Stimulated activated CD4-positive, alpha-beta T cell treated with anti-CD3 and anti-CD28 coated beads, TNF-alpha, amount 100 ng/mL, for 24 hours (primary cell): ENCODE measurements at regions not wholly inside any gene's neighbourhood (a gene's known extent, or its start where the extent isn't known, plus 50 kb on each side); places are given as distances from the start of the nearest gene placed in this dataset.

Source experiments
- DNase-seq, 3 experiments: peaks; one replicate each; pipeline ENCODE4 v3.0.0-alpha.2; 2020; ENCODE audit warnings: low read depth in 3 of 3

GRCh38 chr6:170084166-170084730 lies 206.6 kb downstream of the DLL1 start:
- no peak for DNase-seq

GRCh38 chr6:170083236-170084051 lies 207.4 kb downstream of the DLL1 start:
- DNase-seq = no peak

GRCh38 chr6:170082531-170083187 lies 208.2 kb downstream of the DLL1 start:
- no peak for DNase-seq

- no peak for DNase-seq
These were observed 208.8 kb downstream of the DLL1 start for GRCh38 chr6:170082067-170082466.

GRCh38 chr6:170081556-170081955 lies 209.3 kb downstream of the DLL1 start:
- no peak for DNase-seq

- DNase-seq = no peak
These were observed 210.0 kb downstream of the DLL1 start for GRCh38 chr6:170080828-170081371.

GRCh38 chr6:170080169-170080827 lies 210.6 kb downstream of the DLL1 start:
- DNase-seq = no peak

- no peak for DNase-seq
These were observed 214.3 kb downstream of the DLL1 start for GRCh38 chr6:170076466-170077165.

GRCh38 chr6:170075659-170076223 lies 215.1 kb downstream of the DLL1 start:
- no peak for DNase-seq

- no peak for DNase-seq
These were observed 216.0 kb downstream of the DLL1 start for GRCh38 chr6:170074907-170075306.

- no peak for DNase-seq
These were observed 216.4 kb downstream of the DLL1 start for GRCh38 chr6:170074435-170074834.

- DNase-seq = no peak
These were observed 217.0 kb downstream of the DLL1 start for GRCh38 chr6:170073846-170074245.

- no peak for DNase-seq
These were observed 218.6 kb downstream of the DLL1 start for GRCh38 chr6:170072246-170072645.

- no peak for DNase-seq
These were observed 221.3 kb downstream of the DLL1 start for GRCh38 chr6:170069611-170070010.

- DNase-seq = no peak
These were observed 222.4 kb downstream of the DLL1 start for GRCh38 chr6:170068496-170068895.

GRCh38 chr6:170067923-170068360 lies 222.9 kb downstream of the DLL1 start:
- DNase-seq = no peak

- DNase-seq = no peak
These were observed 223.7 kb downstream of the DLL1 start for GRCh38 chr6:170067181-170067641.

GRCh38 chr6:170066679-170067078 lies 224.2 kb downstream of the DLL1 start:
- no peak for DNase-seq

- no peak for DNase-seq
These were observed 226.9 kb downstream of the DLL1 start for GRCh38 chr6:170063851-170064602.

- no peak for DNase-seq
These were observed 227.4 kb downstream of the DLL1 start for GRCh38 chr6:170063431-170063830.
